ENCODE measurements at regions not wholly inside any gene's neighbourhood (a gene's known extent, or its start where the extent isn't known, plus 50 kb on each side); places are given as distances from the start of the nearest gene placed in this dataset.

DNA sequence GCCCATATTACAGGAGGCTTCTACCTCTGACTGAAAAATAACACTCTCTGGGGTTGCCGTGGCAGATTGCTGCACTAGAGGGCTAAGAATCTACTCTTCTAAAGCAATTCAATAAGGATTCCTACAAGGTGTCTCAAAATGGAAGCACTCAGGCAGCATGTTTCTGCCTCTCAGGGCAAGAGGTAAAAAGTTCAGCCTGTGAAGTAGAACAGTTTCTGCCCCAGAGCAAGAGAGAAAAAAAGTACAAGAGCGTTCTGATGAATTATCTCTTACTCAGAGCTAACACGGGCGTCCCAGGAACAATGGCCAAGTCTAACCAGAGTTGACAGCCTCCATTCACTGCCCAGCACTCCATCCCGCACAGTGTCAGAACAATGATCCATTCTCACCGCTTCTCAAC, 71.3 kb upstream of the TES start:
- no peak for TF ChIP-seq FOXM1 (IDR thresholded peaks at IDR 0.05; ENCODE audit: borderline replicate concordance)
- no peak for TF ChIP-seq FOXK2 (IDR thresholded peaks at IDR 0.05)
- TF ChIP-seq BHLHE40 (IDR thresholded peaks at IDR 0.05; ENCODE audit: borderline replicate concordance) = no peak
- TF ChIP-seq CTBP1 (IDR thresholded peaks at IDR 0.05; ENCODE audit: borderline replicate concordance) = no peak
- no peak for TF ChIP-seq FOXA1 (IDR thresholded peaks at IDR 0.05)
- TF ChIP-seq TARDBP (IDR thresholded peaks at IDR 0.05) = no peak
- TF ChIP-seq HDGF (IDR thresholded peaks at IDR 0.05; ENCODE audit: borderline replicate concordance) = no peak
- no peak for TF ChIP-seq ZNF384 (IDR thresholded peaks at IDR 0.05)
- TF ChIP-seq SP1 (IDR thresholded peaks at IDR 0.05) = no peak
- no peak for TF ChIP-seq LEF1 (IDR thresholded peaks at IDR 0.05; ENCODE audit: borderline replicate concordance)
- TF ChIP-seq SUZ12 (IDR thresholded peaks at IDR 0.05) = no peak
- DNase-seq (ENCODE audit: extremely low spot score) = no peak
- POLR2A ChIA-PET = no interaction called here
- CTCF ChIA-PET = interaction anchor here (0.9 to 1.4 kb wide), 5 partner anchors 14 to 453 kb away, joined by 3 to 6 read pairs (median 4); no protein-coding TSS in a partner anchor

- CTCF ChIA-PET = no interaction called here
Measured at GRCh38 chr7:116139807-116140206, 70.5 kb upstream of the TES start.

GRCh38 chr7:116142374-116142773, 68.0 kb upstream of the TES start:
- TF ChIP-seq SUZ12 (IDR thresholded peaks at IDR 0.05) (no peak), NFRKB (IDR thresholded peaks at IDR 0.05) (no peak), HDGF (IDR thresholded peaks at IDR 0.05; ENCODE audit: borderline replicate concordance) (no peak), ARNT (IDR thresholded peaks at IDR 0.05) (no peak), BHLHE40 (IDR thresholded peaks at IDR 0.05; ENCODE audit: borderline replicate concordance) (no peak), FOXA1 (IDR thresholded peaks at IDR 0.05) (no peak), FOXM1 (IDR thresholded peaks at IDR 0.05; ENCODE audit: borderline replicate concordance) (no peak), PKNOX1 (IDR thresholded peaks at IDR 0.05) (no peak)
- ChIA-PET POLR2A (interaction anchor here (0.7 kb wide), 1 partner anchor 69 kb away, joined by 3 read pairs; no protein-coding TSS in a partner anchor), CTCF (interaction anchor here (0.9 kb wide), 1 partner anchor 8 kb away, joined by 3 read pairs; no protein-coding TSS in a partner anchor)
- DNase-seq (ENCODE audit: extremely low spot score) = no peak

More at GRCh38 chr7:116139807-116140206, 70.5 kb upstream of the TES start:
- no peak for DNase-seq (ENCODE audit: extremely low spot score)
- POLR2A ChIA-PET = no interaction called here
- TF ChIP-seq BHLHE40 (IDR thresholded peaks at IDR 0.05; ENCODE audit: borderline replicate concordance) (no peak), L3MBTL2 (conservative IDR thresholded peaks at IDR 0.05) (no peak), TARDBP (IDR thresholded peaks at IDR 0.05) (no peak), SUZ12 (IDR thresholded peaks at IDR 0.05) (no peak), CTBP1 (IDR thresholded peaks at IDR 0.05; ENCODE audit: borderline replicate concordance) (no peak), SP1 (IDR thresholded peaks at IDR 0.05) (no peak), FOXK2 (IDR thresholded peaks at IDR 0.05) (no peak), PKNOX1 (IDR thresholded peaks at IDR 0.05) (no peak), ELF4 (IDR thresholded peaks at IDR 0.05) (no peak), FOXA1 (IDR thresholded peaks at IDR 0.05) (no peak), NFRKB (IDR thresholded peaks at IDR 0.05) (no peak)

DNA sequence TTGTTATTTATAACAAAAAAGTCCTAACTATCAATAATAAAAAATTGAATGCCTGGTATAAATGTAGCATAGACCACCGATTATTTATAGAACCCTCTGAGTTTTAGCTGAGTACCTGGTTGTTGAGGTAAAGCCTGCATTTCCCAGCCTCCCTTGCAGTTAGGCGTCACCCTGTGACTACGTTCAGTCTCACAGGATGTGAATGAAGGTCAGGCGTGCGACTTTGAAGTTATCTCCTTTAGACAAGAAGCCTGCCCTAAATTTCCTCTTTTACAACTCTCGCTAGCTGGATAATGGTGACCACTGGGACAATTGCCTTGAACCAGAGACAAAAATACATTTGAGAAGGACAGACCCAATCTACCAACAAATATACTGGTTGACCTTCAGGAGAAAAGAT, 67.5 kb upstream of the TES start:
- CTCF ChIA-PET = interaction anchor here (0.9 kb wide), 1 partner anchor 8 kb away, joined by 3 read pairs; no protein-coding TSS in a partner anchor
- no peak for DNase-seq (ENCODE audit: extremely low spot score)
- POLR2A ChIA-PET = interaction anchor here (0.7 kb wide), 1 partner anchor 69 kb away, joined by 3 read pairs; no protein-coding TSS in a partner anchor
- TF ChIP-seq FOXM1 (IDR thresholded peaks at IDR 0.05; ENCODE audit: borderline replicate concordance) (no peak), ZNF384 (IDR thresholded peaks at IDR 0.05) (no peak), TARDBP (IDR thresholded peaks at IDR 0.05) (no peak), BHLHE40 (IDR thresholded peaks at IDR 0.05; ENCODE audit: borderline replicate concordance) (no peak), SUZ12 (IDR thresholded peaks at IDR 0.05) (no peak), LEF1 (IDR thresholded peaks at IDR 0.05; ENCODE audit: borderline replicate concordance) (no peak), ELF4 (IDR thresholded peaks at IDR 0.05) (no peak), FOXA1 (IDR thresholded peaks at IDR 0.05) (no peak), FOXK2 (IDR thresholded peaks at IDR 0.05) (no peak), L3MBTL2 (conservative IDR thresholded peaks at IDR 0.05) (no peak), HDGF (IDR thresholded peaks at IDR 0.05; ENCODE audit: borderline replicate concordance) (no peak), CTBP1 (IDR thresholded peaks at IDR 0.05; ENCODE audit: borderline replicate concordance) (no peak), PKNOX1 (IDR thresholded peaks at IDR 0.05) (no peak), NFRKB (IDR thresholded peaks at IDR 0.05) (no peak), ARNT (IDR thresholded peaks at IDR 0.05) (no peak), SP1 (IDR thresholded peaks at IDR 0.05) (no peak)

GRCh38 chr7:116145245-116145852, 65.0 kb upstream of the TES start:
- CTCF ChIA-PET = no interaction called here
- DNase-seq (ENCODE audit: extremely low spot score) = no peak

More at GRCh38 chr7:116145245-116145852, 65.0 kb upstream of the TES start:
- TF ChIP-seq SP1 (IDR thresholded peaks at IDR 0.05) (no peak), PKNOX1 (IDR thresholded peaks at IDR 0.05) (no peak), BHLHE40 (IDR thresholded peaks at IDR 0.05; ENCODE audit: borderline replicate concordance) (no peak), L3MBTL2 (conservative IDR thresholded peaks at IDR 0.05) (no peak), FOXK2 (IDR thresholded peaks at IDR 0.05) (no peak)
- POLR2A ChIA-PET = no interaction called here
